ENCODE measurements at regions not wholly inside any gene's neighbourhood (a gene's known extent, or its start where the extent isn't known, plus 50 kb on each side); places are given as distances from the start of the nearest gene placed in this dataset.

- TF ChIP-seq CTCF (IDR thresholded peaks at IDR 0.05) (no peak), POLR2A (IDR thresholded peaks at IDR 0.05) (no peak)
Measured at GRCh38 chr2:75328156-75328555, 128.8 kb upstream of the TACR1 start.
